ENCODE measurements at regions not wholly inside any gene's neighbourhood (a gene's known extent, or its start where the extent isn't known, plus 50 kb on each side); places are given as distances from the start of the nearest gene placed in this dataset.
"Not testable (repeated sequence)": the region's sequence is repeated elsewhere in the genome, so short reads cannot be mapped to it uniquely, and the experiment has no call there.

DNA sequence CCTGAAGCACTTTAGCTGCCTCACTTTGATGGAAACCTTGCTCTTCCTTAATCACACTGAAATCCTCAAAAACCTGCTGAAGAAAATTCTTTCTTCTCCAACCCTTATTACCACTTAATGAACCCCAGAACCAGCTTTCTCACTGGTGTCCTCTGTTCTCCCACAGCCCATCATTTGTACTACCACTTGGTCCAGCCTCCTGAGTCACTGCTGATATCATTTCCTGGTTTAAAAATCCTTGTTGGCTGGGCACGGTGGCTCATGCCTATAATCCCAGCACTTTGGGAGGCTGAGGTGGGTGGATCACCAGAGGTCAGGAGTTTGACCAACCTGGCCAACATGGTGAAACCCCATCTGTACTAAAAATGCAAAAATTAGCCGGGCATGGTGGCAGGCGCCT lies 418.6 kb upstream of the KCNMB2 start:
- no peaks in the 10 kb centered on the region for H3K27me3 ChIP-seq
- no peaks in the 10 kb centered on the region for H3K4me1 ChIP-seq
- 81% methylated on average over 3 of the region's 3 CpGs for WGBS (ENCODE audit: insufficient coverage, low coverage, low lambda C conversion rate, missing lambda C conversion rate)
- H3K4me3 ChIP-seq, result no peak overlapping the region
- H3K27ac ChIP-seq, result no peak overlapping the region
- H3K9me3 ChIP-seq, result no peaks in the 10 kb centered on the region
- intact Hi-C loops (cut with DNase I), result no loop called here
- TF ChIP-seq POLR2A (IDR thresholded peaks at IDR 0.05), result no peak
- TF ChIP-seq, protein P1, sequence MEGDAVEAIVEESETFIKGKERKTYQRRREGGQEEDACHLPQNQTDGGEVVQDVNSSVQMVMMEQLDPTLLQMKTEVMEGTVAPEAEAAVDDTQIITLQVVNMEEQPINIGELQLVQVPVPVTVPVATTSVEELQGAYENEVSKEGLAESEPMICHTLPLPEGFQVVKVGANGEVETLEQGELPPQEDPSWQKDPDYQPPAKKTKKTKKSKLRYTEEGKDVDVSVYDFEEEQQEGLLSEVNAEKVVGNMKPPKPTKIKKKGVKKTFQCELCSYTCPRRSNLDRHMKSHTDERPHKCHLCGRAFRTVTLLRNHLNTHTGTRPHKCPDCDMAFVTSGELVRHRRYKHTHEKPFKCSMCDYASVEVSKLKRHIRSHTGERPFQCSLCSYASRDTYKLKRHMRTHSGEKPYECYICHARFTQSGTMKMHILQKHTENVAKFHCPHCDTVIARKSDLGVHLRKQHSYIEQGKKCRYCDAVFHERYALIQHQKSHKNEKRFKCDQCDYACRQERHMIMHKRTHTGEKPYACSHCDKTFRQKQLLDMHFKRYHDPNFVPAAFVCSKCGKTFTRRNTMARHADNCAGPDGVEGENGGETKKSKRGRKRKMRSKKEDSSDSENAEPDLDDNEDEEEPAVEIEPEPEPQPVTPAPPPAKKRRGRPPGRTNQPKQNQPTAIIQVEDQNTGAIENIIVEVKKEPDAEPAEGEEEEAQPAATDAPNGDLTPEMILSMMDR (IDR thresholded peaks at IDR 0.05), result no peak
- no peak for DNase-seq
- H3K36me3 ChIP-seq, result no peaks in the 10 kb centered on the region
- no peak for ATAC-seq

- H3K4me1 ChIP-seq; H3K36me3 ChIP-seq; intact Hi-C loops (cut with DNase I); H3K27me3 ChIP-seq; H3K27ac ChIP-seq; DNase-seq; ATAC-seq; H3K9me3 ChIP-seq; H3K4me3 ChIP-seq: not testable (repeated sequence)
- WGBS (ENCODE audit: insufficient coverage, low coverage, low lambda C conversion rate, missing lambda C conversion rate), result 83% methylated on average over 6 of the region's 6 CpGs
These were observed 416.5 kb upstream of the KCNMB2 start for GRCh38 chr3:178119608-178120295.

- ATAC-seq, result no peak
- H3K4me1 ChIP-seq, result no peaks in the 10 kb centered on the region
- no peak for TF ChIP-seq POLR2A (IDR thresholded peaks at IDR 0.05)
- TF ChIP-seq, protein P1 (IDR thresholded peaks at IDR 0.05), result no peak
- H3K36me3 ChIP-seq, result no peaks in the 10 kb centered on the region
- no peak overlapping the region for H3K4me3 ChIP-seq
- intact Hi-C loops (cut with DNase I), result no loop called here
- H3K9me3 ChIP-seq, result no peaks in the 10 kb centered on the region
- H3K27me3 ChIP-seq, result no peaks in the 10 kb centered on the region
- DNase-seq, result no peak
- 100% methylated on average over 2 of the region's 2 CpGs for WGBS (ENCODE audit: insufficient coverage, low coverage, low lambda C conversion rate, missing lambda C conversion rate)
- no peak overlapping the region for H3K27ac ChIP-seq
These were observed 415.9 kb upstream of the KCNMB2 start for GRCh38 chr3:178120367-178120766.

DNA sequence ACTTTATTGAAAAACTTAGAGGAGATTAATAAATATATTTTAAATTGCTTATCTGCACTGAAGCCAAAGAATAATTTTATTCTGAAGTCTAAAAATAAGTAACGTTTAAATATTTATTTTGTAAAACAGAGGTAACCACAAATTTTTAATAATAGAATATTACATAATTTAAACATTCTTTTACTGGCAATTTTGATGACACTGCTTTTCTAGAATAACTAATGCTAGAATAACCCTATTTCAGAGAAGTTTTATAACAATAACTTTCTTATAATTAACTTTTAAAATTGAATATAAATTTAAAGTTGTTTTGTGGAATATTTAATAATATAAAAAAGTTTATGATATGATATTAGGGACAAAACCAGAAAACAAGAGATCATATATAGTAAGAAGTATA lies 409.6 kb upstream of the KCNMB2 start:
- Histone ChIP-seq H3K36me3 (no peaks in the 10 kb centered on the region), H3K27me3 (no peaks in the 10 kb centered on the region), H3K4me3 (no peak overlapping the region), H3K9me3 (no peaks in the 10 kb centered on the region), H3K4me1 (no peaks in the 10 kb centered on the region), H3K27ac (no peak overlapping the region)
- intact Hi-C loops (cut with DNase I), result no loop called here
- WGBS (ENCODE audit: insufficient coverage, low coverage, low lambda C conversion rate, missing lambda C conversion rate), result 55% methylated on average over 1 of the region's 1 CpG
- TF ChIP-seq, protein P1 (IDR thresholded peaks at IDR 0.05), result no peak
- no peak for TF ChIP-seq POLR2A (IDR thresholded peaks at IDR 0.05)
- ATAC-seq (no peak), DNase-seq (no peak)

DNA sequence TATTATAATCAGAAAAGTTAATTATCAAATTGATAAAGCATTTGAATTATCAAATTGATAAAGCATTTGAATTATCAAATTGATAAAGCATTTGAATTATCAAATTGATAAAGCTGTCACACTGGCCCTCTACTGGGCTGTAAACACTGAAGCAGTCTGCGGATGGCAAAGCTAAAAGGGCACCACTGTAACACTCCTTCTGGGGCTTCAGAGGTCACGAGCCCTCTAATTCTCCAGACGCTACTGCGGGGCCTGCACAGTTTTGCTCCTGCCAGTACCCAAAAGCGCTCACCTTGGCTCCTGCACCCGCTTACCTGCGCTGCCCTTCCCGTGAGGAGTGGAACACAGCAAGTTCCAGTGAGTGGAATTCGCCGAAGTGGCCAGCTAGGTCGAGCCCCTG lies 409.0 kb upstream of the KCNMB2 start:
- Histone ChIP-seq H3K9me3 (no peaks in the 10 kb centered on the region), H3K27ac (no peak overlapping the region), H3K36me3 (no peaks in the 10 kb centered on the region), H3K4me1 (no peaks in the 10 kb centered on the region), H3K4me3 (no peak overlapping the region), H3K27me3 (no peaks in the 10 kb centered on the region)
- TF ChIP-seq, protein P1 (IDR thresholded peaks at IDR 0.05), result no peak
- TF ChIP-seq POLR2A (IDR thresholded peaks at IDR 0.05), result no peak
- DNase-seq (no peak), ATAC-seq (no peak)
- WGBS (ENCODE audit: insufficient coverage, low coverage, low lambda C conversion rate, missing lambda C conversion rate), result 93% methylated on average over 5 of the region's 11 CpGs
- intact Hi-C loops (cut with DNase I), result no loop called here
